Activated B cell treated with CpG ODN at 0.5 μM for 24 hours (primary cell): ENCODE measurements at regions not wholly inside any gene's neighbourhood (a gene's known extent, or its start where the extent isn't known, plus 50 kb on each side); places are given as distances from the start of the nearest gene placed in this dataset.

Experiments used
- ATAC-seq: fragments of 200-7000 bp; cut with Tn5 transposase; one replicate; pipeline ENCODE4 v1.10.0; 2021; ENCODE audit warnings: low read depth, mild to moderate bottlenecking, moderate library complexity
- CTCF ChIA-PET: fragments of 350-600 bp; sonication (Branson Sonifier 250); formaldehyde crosslinking; loops from one replicate; lab custom pipeline; 2021; ENCODE audit warnings: antibody characterized with exemption; lab: Charles Lee
- POLR2A ChIA-PET: fragments of 350-600 bp; sonication (Branson Sonifier 250); formaldehyde crosslinking; loops from one replicate; lab custom pipeline; 2021; ENCODE audit warnings: antibody characterized with exemption; lab: Charles Lee
- DNase-seq: peaks from one replicate; pipeline ENCODE4 v3.0.0; 2022
- H3K27ac Mint-ChIP-seq: one replicate; pipeline ENCODE4 v1.8.0; 2020; ENCODE audit warnings: mixed read lengths
- H3K27me3 Mint-ChIP-seq: one replicate; pipeline ENCODE4 v1.8.0; 2021; ENCODE audit warnings: mixed read lengths
- H3K36me3 Mint-ChIP-seq: one replicate; pipeline ENCODE4 v1.8.0; 2021; ENCODE audit warnings: low read depth, mixed read lengths
- H3K4me1 Mint-ChIP-seq: one replicate; pipeline ENCODE4 v1.8.0; 2021; ENCODE audit warnings: mixed read lengths
- H3K4me3 Mint-ChIP-seq: one replicate; pipeline ENCODE4 v1.8.0; 2020; ENCODE audit warnings: mild to moderate bottlenecking, mixed read lengths
- H3K9me3 Mint-ChIP-seq: one replicate; pipeline ENCODE4 v1.8.0; 2020; ENCODE audit warnings: mixed read lengths
- CTCF ChIP-seq: fragments of 200-600 bp; IDR thresholded peaks from one replicate; pipeline ENCODE4 v1.8.0; 2022; ENCODE audit warnings: antibody characterized with exemption, mild to moderate bottlenecking
- intact Hi-C: fragments of 100-400 bp; cut with micrococcal nuclease; formaldehyde crosslinking; loops from one replicate; pipeline ENCODE4 v1.15.1; 2024

GRCh38 chr2:82525744-82526143 is 1933.3 kb downstream of the SUCLG1 start:
- Mint-ChIP-seq H3K9me3 (peaks cover 5% of the 10 kb centered on the region), H3K27me3 (no peaks in the 10 kb centered on the region), H3K4me3 (no peak overlapping the region), H3K36me3 (no peaks in the 10 kb centered on the region), H3K27ac (no peak overlapping the region), H3K4me1 (no peaks in the 10 kb centered on the region)
- DNase-seq (no peak), ATAC-seq (no peak)
- intact Hi-C loops: no loop called here
- ChIA-PET CTCF (no interaction called here), POLR2A (no interaction called here)
- no peak for TF ChIP-seq CTCF

GRCh38 chr2:82524826-82525225 is 1934.3 kb downstream of the SUCLG1 start:
- ATAC-seq: no peak
- no peak for TF ChIP-seq CTCF
- intact Hi-C loops: no loop called here
- DNase-seq: no peak
- Mint-ChIP-seq H3K4me1 (no peaks in the 10 kb centered on the region), H3K36me3 (no peaks in the 10 kb centered on the region), H3K27me3 (no peaks in the 10 kb centered on the region), H3K4me3 (no peak overlapping the region), H3K9me3 (peaks cover 3% of the 10 kb centered on the region), H3K27ac (no peak overlapping the region)
- ChIA-PET POLR2A (no interaction called here), CTCF (no interaction called here)

GRCh38 chr2:82511894-82512293 is 1947.2 kb downstream of the SUCLG1 start:
- no peak overlapping the region for H3K4me3 Mint-ChIP-seq
- CTCF ChIA-PET: no interaction called here
- no peaks in the 10 kb centered on the region for H3K27me3 Mint-ChIP-seq
- TF ChIP-seq CTCF: no peak
- peaks cover 8% of the 10 kb centered on the region for H3K9me3 Mint-ChIP-seq
- intact Hi-C loops: no loop called here
- no peak overlapping the region for H3K27ac Mint-ChIP-seq
- DNase-seq (no peak), ATAC-seq (no peak)
- H3K36me3 Mint-ChIP-seq: no peaks in the 10 kb centered on the region
- POLR2A ChIA-PET: no interaction called here
- no peaks in the 10 kb centered on the region for H3K4me1 Mint-ChIP-seq

GRCh38 chr2:82508702-82509101 is 1950.4 kb downstream of the SUCLG1 start:
- TF ChIP-seq CTCF: no peak
- intact Hi-C loops: no loop called here
- ATAC-seq: no peak

GRCh38 chr2:82507657-82508056 is 1951.4 kb downstream of the SUCLG1 start:
- no peak overlapping the region for H3K27ac Mint-ChIP-seq
- ATAC-seq: no peak
- peaks cover 12% of the 10 kb centered on the region for H3K9me3 Mint-ChIP-seq
- intact Hi-C loops: no loop called here
- no peak for TF ChIP-seq CTCF
- no peaks in the 10 kb centered on the region for H3K27me3 Mint-ChIP-seq
- CTCF ChIA-PET: no interaction called here
- no peaks in the 10 kb centered on the region for H3K36me3 Mint-ChIP-seq
- no peaks in the 10 kb centered on the region for H3K4me1 Mint-ChIP-seq
- POLR2A ChIA-PET: no interaction called here
- no peak for DNase-seq
- no peak overlapping the region for H3K4me3 Mint-ChIP-seq

More at GRCh38 chr2:82508702-82509101, 1950.4 kb downstream of the SUCLG1 start:
- Mint-ChIP-seq H3K27me3 (no peaks in the 10 kb centered on the region), H3K36me3 (no peaks in the 10 kb centered on the region), H3K4me3 (no peak overlapping the region), H3K27ac (no peak overlapping the region), H3K9me3 (peaks cover 10% of the 10 kb centered on the region), H3K4me1 (no peaks in the 10 kb centered on the region)
- CTCF ChIA-PET: no interaction called here
- POLR2A ChIA-PET: no interaction called here
- DNase-seq: no peak
